ENCODE measurements at regions not wholly inside any gene's neighbourhood (a gene's known extent, or its start where the extent isn't known, plus 50 kb on each side); places are given as distances from the start of the nearest gene placed in this dataset.

- no peaks in the 10 kb centered on the region for H3K36me3 ChIP-seq
- no peak for ATAC-seq
- TF ChIP-seq CTCF (IDR thresholded peaks at IDR 0.05), result no peak
- no peak overlapping the region for H3K27ac ChIP-seq
- no peaks in the 10 kb centered on the region for H3K9me3 ChIP-seq
- 78 to 82% methylated on average over 2 of the region's 2 CpGs for WGBS, 2 donors
- intact Hi-C loops (cut with DNase I), result no loop called here
- H3K4me3 ChIP-seq, result no peak overlapping the region
- H3K27me3 ChIP-seq, result no peaks in the 10 kb centered on the region
- no peak for DNase-seq
- no peaks in the 10 kb centered on the region for H3K4me1 ChIP-seq
These were observed 600.1 kb downstream of the IRS1 start for GRCh38 chr2:226199555-226199954.

- H3K27ac ChIP-seq, result no peak overlapping the region
- DNase-seq (no peak), ATAC-seq (peak in 1 of 8 donors; percentile 27)
- intact Hi-C loops (cut with DNase I), result no loop called here
- no peaks in the 10 kb centered on the region for H3K4me1 ChIP-seq
- H3K4me3 ChIP-seq, result no peak overlapping the region
- no peaks in the 10 kb centered on the region for H3K9me3 ChIP-seq
- 85 to 86% methylated on average over 4 of the region's 4 CpGs for WGBS, 2 donors
- no peak for TF ChIP-seq CTCF (IDR thresholded peaks at IDR 0.05)
- H3K27me3 ChIP-seq, result no peaks in the 10 kb centered on the region
- no peaks in the 10 kb centered on the region for H3K36me3 ChIP-seq
These were observed 600.7 kb downstream of the IRS1 start for GRCh38 chr2:226198956-226199355.

GRCh38 chr2:226190479-226191252, 609.0 kb downstream of the IRS1 start:
- intact Hi-C loops (cut with DNase I), result no loop called here
- no peak overlapping the region for H3K4me3 ChIP-seq
- 83% methylated on average over 5 of the region's 5 CpGs for WGBS, 2 donors
- H3K9me3 ChIP-seq, result no peaks in the 10 kb centered on the region
- no peaks in the 10 kb centered on the region for H3K27me3 ChIP-seq
- no peak overlapping the region for H3K27ac ChIP-seq
- no peaks in the 10 kb centered on the region for H3K36me3 ChIP-seq
- H3K4me1 ChIP-seq, result peaks cover 0 to 4% (median 0%) of the 10 kb centered on the region in 9 donors
- TF ChIP-seq CTCF (IDR thresholded peaks at IDR 0.05), result no peak
- ATAC-seq (no peak), DNase-seq (no peak)

GRCh38 chr2:226189061-226189460, 610.6 kb downstream of the IRS1 start:
- ATAC-seq, result no peak
- TF ChIP-seq CTCF (IDR thresholded peaks at IDR 0.05), result no peak
- no peak overlapping the region for H3K27ac ChIP-seq

More at GRCh38 chr2:226189061-226189460, 610.6 kb downstream of the IRS1 start:
- Histone ChIP-seq H3K27me3 (no peaks in the 10 kb centered on the region), H3K9me3 (no peaks in the 10 kb centered on the region), H3K4me1 (peaks cover 0 to 11% (median 0%) of the 10 kb centered on the region in 9 donors), H3K4me3 (no peak overlapping the region), H3K36me3 (no peaks in the 10 kb centered on the region)
- DNase-seq, result no peak
- intact Hi-C loops (cut with DNase I), result no loop called here
- WGBS, 2 donors, result 78 to 83% methylated on average over 5 of the region's 5 CpGs
